Keratinocyte (primary cell): ENCODE measurements at regions not wholly inside any gene's neighbourhood (a gene's known extent, or its start where the extent isn't known, plus 50 kb on each side); places are given as distances from the start of the nearest gene placed in this dataset.
"Not testable (repeated sequence)": the region's sequence is repeated elsewhere in the genome, so short reads cannot be mapped to it uniquely, and the experiment has no call there.

Experiments used
- DNase-seq: peaks from one replicate; pipeline ENCODE4 v3.0.0-alpha.2; 2011; ENCODE audit warnings: low read depth, missing footprints, low spot score
- FAIRE-seq: peaks from 2 replicates; lab custom pipeline; 2011; peaks lifted over from hg19 to GRCh38; lab: Jason Lieb, UNC
- H2AFZ ChIP-seq: 2 replicates; pipeline ENCODE4 v1.6.0; 2012; ENCODE audit warnings: low read length, control low read depth, inconsistent platforms; ENCODE audit not compliant: control insufficient read depth
- H3K27ac ChIP-seq: 2 replicates; pipeline ENCODE4 v1.5.1; 2011; ENCODE audit warnings: low read length; ENCODE audit not compliant: control insufficient read depth, insufficient read depth
- H3K27me3 ChIP-seq: 3 replicates; pipeline ENCODE4 v1.6.0; 2011; ENCODE audit warnings: low read length; ENCODE audit not compliant: control insufficient read depth, insufficient read depth; ENCODE audit errors: extremely low read depth
- H3K36me3 ChIP-seq, 2 experiments: 2 replicates in 1 of 2; 3 replicates in 1 of 2; pipeline ENCODE4 v1.5.1; 2011; ENCODE audit warnings: low read length in 2 of 2, mild to moderate bottlenecking in 1 of 2; ENCODE audit not compliant: control insufficient read depth in 2 of 2, insufficient read depth in 2 of 2; ENCODE audit errors: extremely low read depth in 1 of 2
- H3K4me1 ChIP-seq: 3 replicates; pipeline ENCODE4 v1.5.1; 2011; ENCODE audit warnings: low read length; ENCODE audit not compliant: control insufficient read depth, insufficient read depth; ENCODE audit errors: extremely low read depth
- H3K4me2 ChIP-seq: 3 replicates; pipeline ENCODE4 v1.6.0; 2011; ENCODE audit warnings: low read depth, low read length; ENCODE audit not compliant: control insufficient read depth, insufficient read depth; ENCODE audit errors: extremely low read depth
- H3K4me3 ChIP-seq, 3 experiments: fragments of 200-600 bp in 1 of 3; sonication (generic) in 1 of 3; 2 replicates in 2 of 3; 3 replicates in 1 of 3; pipeline ENCODE4 v1.5.1; 2011 to 2016; ENCODE audit warnings: low read length in 3 of 3, mild to moderate bottlenecking in 3 of 3, control low read depth in 2 of 3, inconsistent platforms in 1 of 3, low read depth in 1 of 3, mixed read lengths in 1 of 3, mixed run types in 1 of 3, moderate library complexity in 1 of 3; ENCODE audit not compliant: control insufficient read depth in 2 of 3, insufficient read depth in 2 of 3; ENCODE audit errors: extremely low read depth in 1 of 3
- H3K79me2 ChIP-seq: 2 replicates; pipeline ENCODE4 v1.6.0; 2012; ENCODE audit warnings: low read length; ENCODE audit not compliant: control insufficient read depth, insufficient read depth
- H3K9ac ChIP-seq: 3 replicates; pipeline ENCODE4 v1.6.0; 2011; ENCODE audit warnings: low read length; ENCODE audit not compliant: control insufficient read depth, insufficient read depth; ENCODE audit errors: extremely low read depth
- H3K9me1 ChIP-seq: 3 replicates; pipeline ENCODE4 v1.6.0; 2011; ENCODE audit warnings: low read length; ENCODE audit not compliant: control insufficient read depth, insufficient read depth; ENCODE audit errors: extremely low read depth
- H3K9me3 ChIP-seq: 2 replicates; pipeline ENCODE4 v1.5.1; 2012; ENCODE audit warnings: low read depth, low read length; ENCODE audit not compliant: control insufficient read depth
- H4K20me1 ChIP-seq: 3 replicates; pipeline ENCODE4 v1.6.0; 2011; ENCODE audit warnings: low read length; ENCODE audit not compliant: control insufficient read depth, insufficient read depth; ENCODE audit errors: extremely low read depth
- EZH2 ChIP-seq: IDR thresholded peaks from one replicate; pipeline ENCODE4 v1.6.1; 2012; ENCODE audit warnings: inconsistent platforms, mild to moderate bottlenecking, low read length, moderate library complexity
- dilution Hi-C: fragments of 300-500 bp; cut with MboI; formaldehyde crosslinking; loops from one replicate; pipeline ENCODE4 v1.7.0; 2020; ENCODE audit warnings: low sequenced_read_pairs; ENCODE audit not compliant: extremely low pct_ligation_motif_present
- TF ChIP-seq, protein P1 (sequence below), 3 experiments: IDR thresholded peaks in 1 of 3; conservative IDR thresholded peaks in 1 of 3; optimal IDR thresholded peaks in 1 of 3; 2 replicates in 2 of 3; 3 replicates in 1 of 3; pipeline versions ENCODE3 to v1.5.1; 2011; ENCODE audit warnings: low read length in 3 of 3, mild to moderate bottlenecking in 3 of 3, moderate library complexity in 2 of 3, control low read depth in 1 of 3, inconsistent platforms in 1 of 3; ENCODE audit not compliant: insufficient read depth in 2 of 3; ENCODE audit errors: extremely low read depth in 1 of 3

DNA sequence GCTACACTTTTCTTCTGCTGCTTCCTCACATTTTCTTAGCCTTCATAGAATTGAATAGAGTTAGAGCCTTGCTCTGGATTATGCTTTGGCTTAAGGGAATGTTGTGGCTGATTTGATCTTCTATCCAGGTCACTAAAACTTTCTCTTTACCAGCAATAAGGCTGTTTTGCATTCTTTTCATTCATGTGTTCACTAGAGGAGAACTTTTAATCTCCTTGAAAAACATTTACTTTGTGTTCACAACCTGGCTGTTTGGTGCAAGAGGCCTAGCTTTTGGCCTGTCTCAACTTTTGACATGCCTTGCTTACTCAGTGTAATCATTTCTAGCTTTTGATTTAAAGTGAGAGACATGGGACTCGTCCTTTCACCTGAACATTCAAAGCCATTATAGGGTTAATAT lies 87.7 kb upstream of the RAB40AL start:
- dilution Hi-C loops = no loop called here
- TF ChIP-seq EZH2 = no peak
- TF ChIP-seq, protein P1, sequence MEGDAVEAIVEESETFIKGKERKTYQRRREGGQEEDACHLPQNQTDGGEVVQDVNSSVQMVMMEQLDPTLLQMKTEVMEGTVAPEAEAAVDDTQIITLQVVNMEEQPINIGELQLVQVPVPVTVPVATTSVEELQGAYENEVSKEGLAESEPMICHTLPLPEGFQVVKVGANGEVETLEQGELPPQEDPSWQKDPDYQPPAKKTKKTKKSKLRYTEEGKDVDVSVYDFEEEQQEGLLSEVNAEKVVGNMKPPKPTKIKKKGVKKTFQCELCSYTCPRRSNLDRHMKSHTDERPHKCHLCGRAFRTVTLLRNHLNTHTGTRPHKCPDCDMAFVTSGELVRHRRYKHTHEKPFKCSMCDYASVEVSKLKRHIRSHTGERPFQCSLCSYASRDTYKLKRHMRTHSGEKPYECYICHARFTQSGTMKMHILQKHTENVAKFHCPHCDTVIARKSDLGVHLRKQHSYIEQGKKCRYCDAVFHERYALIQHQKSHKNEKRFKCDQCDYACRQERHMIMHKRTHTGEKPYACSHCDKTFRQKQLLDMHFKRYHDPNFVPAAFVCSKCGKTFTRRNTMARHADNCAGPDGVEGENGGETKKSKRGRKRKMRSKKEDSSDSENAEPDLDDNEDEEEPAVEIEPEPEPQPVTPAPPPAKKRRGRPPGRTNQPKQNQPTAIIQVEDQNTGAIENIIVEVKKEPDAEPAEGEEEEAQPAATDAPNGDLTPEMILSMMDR (optimal IDR thresholded peaks at IDR 0.05 in 1 of 3, IDR thresholded peaks at IDR 0.05 in 1 of 3, conservative IDR thresholded peaks at IDR 0.05 in 1 of 3; ENCODE audit: extremely low read depth in 1 of 3, insufficient read depth in 2 of 3, low read length in 3 of 3) = no peak
- FAIRE-seq = no peak

DNA sequence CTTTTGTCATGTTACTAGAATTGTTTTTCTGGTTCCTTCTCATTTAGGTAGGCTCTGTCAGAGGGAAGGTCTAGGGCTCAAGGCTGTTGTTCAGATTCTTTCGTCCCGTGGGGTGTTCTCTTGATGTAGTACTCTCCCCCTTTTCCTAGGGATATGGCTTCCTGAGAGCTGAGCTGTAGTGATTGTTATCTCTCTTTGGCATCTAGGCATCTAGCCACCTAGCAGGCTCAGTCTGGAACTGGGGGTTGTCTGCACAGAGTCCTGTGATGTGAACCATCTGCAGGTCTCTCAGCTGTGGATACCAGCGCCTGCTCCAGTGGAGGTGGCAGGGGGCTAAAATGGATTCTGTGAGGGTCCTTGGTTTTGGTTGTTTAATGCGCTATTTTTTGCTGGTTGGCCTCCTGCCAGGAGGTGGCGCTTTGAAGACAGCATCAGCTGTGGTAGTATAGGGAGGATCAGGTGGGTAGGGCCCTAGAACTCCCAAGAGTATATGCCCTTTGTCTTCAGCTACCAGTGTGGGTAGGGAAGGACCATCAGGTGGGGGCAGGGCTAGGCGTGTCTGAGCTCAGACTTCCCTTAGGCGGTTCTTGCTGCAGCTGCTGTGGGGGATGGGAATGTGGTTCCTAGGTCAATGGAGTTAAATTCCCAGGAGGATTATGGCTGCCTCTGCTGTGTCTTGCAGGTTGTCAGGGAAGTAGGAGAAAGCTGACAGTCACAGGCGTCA lies 78.1 kb upstream of the RAB40AL start:
- dilution Hi-C loops, DNase-seq: not testable (repeated sequence)

More for the DNA sequence above, 87.7 kb upstream of the RAB40AL start:
- H4K20me1 ChIP-seq = no peaks in the 10 kb centered on the region
- H3K9ac ChIP-seq = no peak overlapping the region
- H3K36me3 ChIP-seq = no peaks in the 10 kb centered on the region
- H3K27ac ChIP-seq = no peak overlapping the region
- H3K79me2 ChIP-seq = no peaks in the 10 kb centered on the region
- H3K9me1 ChIP-seq = no peaks in the 10 kb centered on the region
- DNase-seq = no peak
- H3K4me2 ChIP-seq = no peak overlapping the region
- H3K9me3 ChIP-seq = no peaks in the 10 kb centered on the region
- H3K4me3 ChIP-seq = no peak overlapping the region
- H3K4me1 ChIP-seq = peaks cover 8% of the 10 kb centered on the region
- H3K27me3 ChIP-seq = no peaks in the 10 kb centered on the region
- no peak overlapping the region for H2AFZ ChIP-seq

DNA sequence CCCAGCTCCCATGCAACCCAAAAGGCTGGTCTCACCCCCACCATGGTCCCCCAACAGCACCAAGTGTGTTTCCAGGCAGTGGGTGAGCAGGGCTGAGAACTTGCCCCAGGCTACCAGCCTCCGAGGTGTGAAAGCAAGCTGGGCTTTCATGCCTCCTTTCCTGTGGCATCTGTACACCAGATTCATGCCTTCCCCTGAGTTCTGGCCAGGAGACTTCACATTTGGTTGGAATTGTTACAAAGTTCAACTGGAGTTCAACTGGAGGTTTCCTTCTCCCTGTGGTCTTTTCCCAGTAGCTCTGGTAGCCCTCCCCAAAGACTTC lies 77.6 kb upstream of the RAB40AL start:
- H3K4me1 ChIP-seq = no peaks in the 10 kb centered on the region
- H3K4me3 ChIP-seq = no peak overlapping the region
- no peak overlapping the region for H3K4me2 ChIP-seq
- no peaks in the 10 kb centered on the region for H3K79me2 ChIP-seq
- no peaks in the 10 kb centered on the region for H3K9me3 ChIP-seq
- no peak overlapping the region for H2AFZ ChIP-seq
- H3K27ac ChIP-seq = no peak overlapping the region
- no peaks in the 10 kb centered on the region for H4K20me1 ChIP-seq
- no peak for TF ChIP-seq EZH2
- TF ChIP-seq, protein P1 (optimal IDR thresholded peaks at IDR 0.05 in 1 of 3, IDR thresholded peaks at IDR 0.05 in 1 of 3, conservative IDR thresholded peaks at IDR 0.05 in 1 of 3; ENCODE audit: extremely low read depth in 1 of 3, insufficient read depth in 2 of 3, low read length in 3 of 3) = no peak
- H3K9me1 ChIP-seq = no peaks in the 10 kb centered on the region
- H3K9ac ChIP-seq = no peak overlapping the region
- H3K36me3 ChIP-seq = no peaks in the 10 kb centered on the region
- dilution Hi-C loops = no loop called here
- DNase-seq (no peak), FAIRE-seq (no peak)
- no peaks in the 10 kb centered on the region for H3K27me3 ChIP-seq

More for the DNA sequence above, 78.1 kb upstream of the RAB40AL start:
- H4K20me1 ChIP-seq, FAIRE-seq, H3K9me1 ChIP-seq, H2AFZ ChIP-seq, H3K4me2 ChIP-seq, H3K4me3 ChIP-seq, H3K36me3 ChIP-seq, H3K27ac ChIP-seq, H3K9me3 ChIP-seq, H3K9ac ChIP-seq, H3K4me1 ChIP-seq, H3K27me3 ChIP-seq, H3K79me2 ChIP-seq: not testable (repeated sequence)
